NCI-H1694 (cell line): ENCODE measurements at regions not wholly inside any gene's neighbourhood (a gene's known extent, or its start where the extent isn't known, plus 50 kb on each side); places are given as distances from the start of the nearest gene placed in this dataset.

Experiments
- DNase-seq: peaks from one replicate; lab custom pipeline; 2025; lab: John Stamatoyannopoulos, UW

- no peak for DNase-seq
Measured at GRCh38 chr2:104766683-104767082, 87.2 kb upstream of the POU3F3 start.

- DNase-seq, result no peak
Measured at GRCh38 chr2:104768694-104769093, 85.2 kb upstream of the POU3F3 start.

DNA sequence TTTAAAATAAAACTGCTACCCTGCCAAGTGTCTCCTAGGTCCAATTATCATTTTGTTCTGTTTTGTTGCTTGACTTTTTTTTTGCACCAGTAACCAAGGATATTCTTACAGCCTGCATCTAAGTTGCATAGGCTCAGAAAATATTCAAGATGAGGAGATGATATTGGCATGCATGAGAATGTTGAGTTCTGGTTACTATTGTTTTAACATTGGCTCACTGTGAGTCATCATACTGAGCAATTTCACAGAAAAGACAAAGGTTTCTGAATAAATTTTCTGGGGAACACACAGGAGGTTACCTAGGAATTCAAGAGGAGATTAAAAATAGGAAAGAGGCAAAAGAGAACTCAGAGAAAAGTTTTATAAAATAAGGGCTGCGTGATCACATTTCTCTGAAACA lies 84.8 kb upstream of the POU3F3 start:
- no peak for DNase-seq

- no peak for DNase-seq
Measured at GRCh38 chr2:104772996-104773395, 80.9 kb upstream of the POU3F3 start.

GRCh38 chr2:104774631-104775030 lies 79.3 kb upstream of the POU3F3 start:
- DNase-seq, result no peak

- no peak for DNase-seq
Measured at GRCh38 chr2:104777721-104778120, 76.2 kb upstream of the POU3F3 start.

GRCh38 chr2:104781151-104781550 lies 72.8 kb upstream of the POU3F3 start:
- DNase-seq, result no peak

DNA sequence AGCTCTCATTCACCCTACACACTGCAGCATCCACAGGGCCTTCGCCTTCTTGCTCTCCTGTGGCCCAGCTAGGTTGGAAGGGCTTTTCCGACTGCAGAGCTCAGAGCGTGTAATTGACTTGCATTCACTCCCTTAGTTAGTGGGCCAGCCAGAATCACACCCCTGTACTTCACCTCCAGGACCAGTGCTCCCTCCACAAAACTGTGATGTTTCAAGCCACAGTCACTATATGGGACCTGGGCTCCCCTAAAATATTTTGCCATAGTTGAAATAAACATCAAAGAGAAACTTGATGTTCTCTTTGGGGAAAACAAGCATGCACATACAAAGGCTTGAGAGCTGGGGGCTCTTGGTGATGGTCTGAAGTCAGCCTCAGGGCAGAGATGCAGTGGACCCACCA lies 69.7 kb upstream of the POU3F3 start:
- no peak for DNase-seq

DNA sequence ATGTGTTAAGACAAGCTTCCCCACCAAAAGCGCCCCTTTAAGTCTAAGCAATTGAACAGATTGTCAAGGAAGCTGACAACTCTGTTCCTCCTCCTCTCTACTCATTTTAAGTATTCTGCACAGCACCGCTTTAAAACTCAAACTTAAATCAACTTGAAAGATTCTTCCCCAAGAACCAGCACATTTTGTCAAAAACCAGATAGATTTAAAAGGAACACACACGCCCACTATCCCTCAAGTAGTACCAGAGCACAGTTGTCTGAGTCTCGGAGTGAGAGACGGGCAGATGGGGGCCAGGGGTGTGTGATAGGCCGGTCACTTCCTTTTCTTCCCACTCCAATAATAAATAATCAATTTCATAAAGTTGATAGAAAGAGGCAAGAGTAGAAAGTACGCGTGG lies 67.7 kb upstream of the POU3F3 start:
- DNase-seq, result no peak

DNA sequence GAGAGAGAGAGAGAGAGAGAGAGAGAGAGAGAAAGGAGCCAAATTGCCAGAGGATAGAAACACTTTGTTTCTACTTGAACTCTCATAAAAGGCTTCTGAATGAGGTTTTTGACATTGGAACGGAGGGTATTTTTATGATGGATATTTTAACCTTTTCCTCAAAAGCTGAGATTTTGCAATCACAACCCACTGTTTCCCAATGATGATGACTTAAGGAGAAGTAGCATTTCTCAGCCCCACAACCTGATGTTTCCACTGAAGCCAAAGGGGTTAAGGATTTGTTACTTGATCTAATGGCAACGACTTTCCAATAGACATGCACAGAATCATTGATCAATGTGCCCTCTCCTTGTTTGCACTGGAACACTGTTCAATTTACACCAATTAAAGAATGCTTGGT lies 67.1 kb upstream of the POU3F3 start:
- DNase-seq, result no peak

DNA sequence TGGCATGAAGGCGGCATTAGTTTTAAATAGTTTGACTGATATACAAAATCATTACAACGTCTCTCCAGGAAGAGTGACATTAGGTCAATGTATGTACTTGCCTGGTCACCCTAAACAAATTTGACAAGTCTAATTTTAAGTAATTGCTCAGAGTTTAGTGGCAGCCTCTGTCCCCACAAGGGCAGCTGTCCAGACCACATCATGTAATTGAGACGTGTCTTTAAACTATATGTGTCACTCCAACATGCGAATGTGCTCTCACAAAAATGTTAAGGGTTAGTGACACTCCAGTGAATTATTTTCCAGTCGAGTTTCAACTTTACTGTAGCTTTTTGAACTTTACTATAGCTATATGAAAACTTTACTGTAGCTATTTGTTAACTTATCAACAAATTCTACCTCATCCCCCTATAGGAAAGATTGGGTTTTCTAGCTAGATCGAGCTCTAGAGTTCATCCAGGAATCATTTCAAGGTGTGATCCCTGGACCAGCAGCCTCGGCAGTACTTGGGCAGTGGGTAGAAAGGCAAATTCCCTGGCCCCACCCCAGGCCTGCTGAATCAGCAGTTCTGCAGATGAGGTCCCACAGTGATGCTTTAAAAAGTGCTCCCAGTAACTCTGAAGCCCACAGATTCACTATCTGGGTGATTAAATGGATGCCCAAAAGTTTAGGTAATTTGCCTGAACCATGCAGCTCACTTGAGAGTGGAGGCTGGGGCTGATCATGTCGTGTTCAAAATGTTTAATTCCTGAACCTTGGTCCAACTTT lies 66.4 kb upstream of the POU3F3 start:
- DNase-seq, result no peak

- DNase-seq, result no peak
Measured at GRCh38 chr2:104788742-104789455, 65.0 kb upstream of the POU3F3 start.

DNA sequence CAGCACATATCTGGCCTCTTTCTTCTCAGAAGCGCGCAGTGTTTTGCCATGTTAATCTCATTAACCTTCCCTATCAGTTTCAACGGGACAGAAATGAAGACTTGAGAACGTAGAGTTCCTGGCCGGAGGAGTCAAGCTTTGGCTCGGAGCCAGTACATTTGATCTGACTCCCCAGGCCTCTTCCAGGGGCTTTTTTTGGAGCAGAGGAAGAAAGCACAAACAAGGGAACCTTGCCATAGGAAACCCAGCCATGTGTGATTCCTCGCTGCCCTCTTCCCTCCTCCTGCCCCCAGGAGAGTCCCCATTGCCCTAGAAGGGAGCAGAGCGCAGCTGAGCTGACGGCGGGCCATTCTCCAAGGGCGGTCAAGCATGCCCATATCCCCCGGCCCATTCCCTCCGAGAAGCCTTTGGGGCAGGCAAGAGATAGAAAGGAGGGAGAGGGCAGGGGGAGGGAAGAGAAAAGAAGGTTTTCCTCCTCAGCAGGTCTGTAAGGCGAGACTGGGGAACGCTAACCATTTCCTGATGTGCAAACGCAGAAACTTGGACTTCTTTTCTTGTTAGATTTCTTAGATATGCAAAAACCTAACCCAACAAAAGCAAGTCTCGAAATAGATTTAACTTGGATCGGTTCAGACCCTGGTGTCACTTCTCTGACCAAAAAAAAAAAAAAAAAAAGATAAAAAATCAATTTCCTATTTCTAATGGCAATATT lies 63.7 kb upstream of the POU3F3 start:
- DNase-seq, result no peak

GRCh38 chr2:104790901-104791495 lies 62.9 kb upstream of the POU3F3 start:
- DNase-seq, result no peak

DNA sequence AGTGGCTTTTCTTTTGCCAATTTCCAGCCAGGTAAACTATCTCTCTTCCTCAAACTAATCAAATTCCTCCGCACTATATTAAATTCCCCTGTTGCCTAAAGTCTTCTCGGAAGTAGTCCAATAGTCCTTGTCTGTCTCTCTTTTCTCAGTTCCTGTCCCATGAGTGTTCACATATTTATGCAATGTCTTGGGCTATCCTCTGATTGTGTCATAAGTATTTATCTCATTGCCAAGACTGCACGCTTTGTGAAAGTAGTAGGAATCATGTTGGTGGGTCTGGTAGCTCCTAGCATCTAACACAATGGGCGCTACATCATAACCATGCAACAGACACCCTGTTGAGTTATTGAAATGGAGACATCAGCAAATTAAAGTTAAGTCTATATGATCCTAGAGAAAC lies 59.9 kb upstream of the POU3F3 start:
- DNase-seq, result no peak

DNA sequence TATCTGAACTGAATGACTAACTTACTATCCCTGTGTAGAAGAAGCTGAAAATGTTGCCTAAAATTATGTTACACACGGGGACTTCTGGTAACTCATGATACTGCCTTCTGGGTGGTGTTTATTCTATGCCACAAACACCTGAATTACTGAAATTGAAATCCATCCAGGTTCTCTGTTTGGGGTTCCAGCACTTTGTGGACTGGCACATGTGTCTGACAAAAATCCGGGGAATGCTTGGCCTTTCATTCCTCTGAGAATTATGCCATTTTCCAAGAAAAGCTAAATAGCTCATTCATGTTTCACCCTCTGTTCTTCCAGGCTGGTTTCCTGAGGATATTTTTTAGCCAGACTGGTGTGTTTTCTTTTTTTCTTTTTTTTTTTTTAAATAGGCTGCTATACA lies 59.5 kb upstream of the POU3F3 start:
- DNase-seq, result no peak
